ENCODE measurements at regions not wholly inside any gene's neighbourhood (a gene's known extent, or its start where the extent isn't known, plus 50 kb on each side); places are given as distances from the start of the nearest gene placed in this dataset.

DNA sequence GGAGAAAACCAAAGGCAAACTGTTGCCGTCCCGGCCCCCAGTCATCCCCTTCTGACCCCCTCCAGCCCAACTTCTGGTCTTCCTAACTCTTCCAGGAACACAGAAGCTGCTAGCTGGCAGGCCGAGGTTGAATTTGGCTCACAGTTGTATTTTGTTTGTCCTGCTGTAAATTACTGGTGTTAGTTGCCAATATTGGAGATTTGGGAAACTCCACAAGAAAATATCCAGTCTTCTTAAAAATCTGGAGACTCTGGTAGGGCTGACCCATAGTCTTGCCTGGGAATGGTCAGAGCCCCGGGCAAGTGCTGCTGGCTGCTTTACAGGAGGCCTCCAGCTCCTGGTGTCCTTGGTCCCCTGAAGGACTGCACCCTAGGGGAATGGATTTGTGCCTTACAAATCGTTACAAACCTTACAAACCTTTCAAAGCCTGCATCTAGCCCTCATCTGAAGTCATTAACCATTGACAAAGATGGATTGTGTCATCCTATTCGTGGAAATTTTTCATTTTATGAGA is 112.0 kb upstream of the MCTP2 start:
- Histone ChIP-seq H3K4me3 (no peak overlapping the region), H3K4me2 (no peak overlapping the region), H3K9me3 (ENCODE audit: low read depth) (no peaks in the 10 kb centered on the region), H3K79me2 (no peaks in the 10 kb centered on the region), H2AFZ (no peak overlapping the region), H3K27ac (no peak overlapping the region), H4K20me1 (ENCODE audit: insufficient read depth, poor library complexity, severe bottlenecking) (no peaks in the 10 kb centered on the region), H3K27me3 (no peaks in the 10 kb centered on the region), H3K9me2 (replicated peaks; ENCODE audit: insufficient read depth) (no peaks in the 10 kb centered on the region), H3K36me3 (replicated peaks; ENCODE audit: insufficient read depth, low read depth) (no peaks in the 10 kb centered on the region), H3K4me1 (ENCODE audit: insufficient read depth) (no peaks in the 10 kb centered on the region)
- TF ChIP-seq EZH2 (IDR thresholded peaks at IDR 0.05; ENCODE audit: borderline replicate concordance), result no peak
- TF ChIP-seq EZH2phosphoT487 (IDR thresholded peaks at IDR 0.05; ENCODE audit: low read depth, severe bottlenecking, unreplicated experiment), result no peak
- TF ChIP-seq, protein P1, sequence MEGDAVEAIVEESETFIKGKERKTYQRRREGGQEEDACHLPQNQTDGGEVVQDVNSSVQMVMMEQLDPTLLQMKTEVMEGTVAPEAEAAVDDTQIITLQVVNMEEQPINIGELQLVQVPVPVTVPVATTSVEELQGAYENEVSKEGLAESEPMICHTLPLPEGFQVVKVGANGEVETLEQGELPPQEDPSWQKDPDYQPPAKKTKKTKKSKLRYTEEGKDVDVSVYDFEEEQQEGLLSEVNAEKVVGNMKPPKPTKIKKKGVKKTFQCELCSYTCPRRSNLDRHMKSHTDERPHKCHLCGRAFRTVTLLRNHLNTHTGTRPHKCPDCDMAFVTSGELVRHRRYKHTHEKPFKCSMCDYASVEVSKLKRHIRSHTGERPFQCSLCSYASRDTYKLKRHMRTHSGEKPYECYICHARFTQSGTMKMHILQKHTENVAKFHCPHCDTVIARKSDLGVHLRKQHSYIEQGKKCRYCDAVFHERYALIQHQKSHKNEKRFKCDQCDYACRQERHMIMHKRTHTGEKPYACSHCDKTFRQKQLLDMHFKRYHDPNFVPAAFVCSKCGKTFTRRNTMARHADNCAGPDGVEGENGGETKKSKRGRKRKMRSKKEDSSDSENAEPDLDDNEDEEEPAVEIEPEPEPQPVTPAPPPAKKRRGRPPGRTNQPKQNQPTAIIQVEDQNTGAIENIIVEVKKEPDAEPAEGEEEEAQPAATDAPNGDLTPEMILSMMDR (IDR thresholded peaks at IDR 0.05; ENCODE audit: poor library complexity), result no peak
- 57% methylated on average over 6 of the region's 6 CpGs for WGBS (ENCODE audit: low lambda C conversion rate, missing lambda C conversion rate)
- no peak for DNase-seq (ENCODE audit: low spot score)

DNA sequence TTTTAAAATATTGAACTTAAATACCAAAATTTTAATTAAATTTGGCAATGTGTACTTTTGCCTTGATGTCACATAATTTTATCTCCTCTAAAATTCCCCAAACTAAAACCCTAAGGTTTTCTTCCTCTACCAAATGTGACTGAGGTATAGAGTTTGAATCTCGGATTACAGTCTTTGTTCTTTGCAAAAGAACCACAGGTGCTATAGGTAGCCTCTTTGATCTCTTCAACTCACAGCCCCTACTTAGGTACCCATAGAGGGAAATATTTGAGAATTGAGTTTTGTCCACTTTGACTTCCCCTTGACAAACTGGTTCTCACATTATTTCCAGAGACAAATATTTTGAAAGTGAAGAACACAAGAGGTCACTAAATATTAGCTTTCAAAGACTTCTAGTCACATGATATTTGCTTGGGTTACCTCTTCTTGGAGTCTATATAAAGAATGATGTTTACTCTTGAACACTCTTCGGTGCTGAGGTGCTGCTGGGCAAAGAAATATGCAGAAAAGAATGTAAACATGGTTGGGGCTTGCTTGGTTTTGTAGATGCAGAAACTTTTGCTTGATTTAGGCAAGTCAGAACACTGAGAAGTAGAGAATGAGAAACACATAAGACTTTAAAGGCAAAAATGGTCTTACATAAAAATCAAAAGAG is 120.8 kb upstream of the MCTP2 start:
- no peaks in the 10 kb centered on the region for H3K27me3 ChIP-seq
- DNase-seq (ENCODE audit: low spot score), result peak; percentile 12
- no peak overlapping the region for H3K4me2 ChIP-seq
- H3K36me3 ChIP-seq (replicated peaks; ENCODE audit: insufficient read depth, low read depth), result no peaks in the 10 kb centered on the region
- no peaks in the 10 kb centered on the region for H4K20me1 ChIP-seq (ENCODE audit: insufficient read depth, poor library complexity, severe bottlenecking)
- H3K9me2 ChIP-seq (replicated peaks; ENCODE audit: insufficient read depth), result no peaks in the 10 kb centered on the region
- no peaks in the 10 kb centered on the region for H3K9me3 ChIP-seq (ENCODE audit: low read depth)
- no peaks in the 10 kb centered on the region for H3K79me2 ChIP-seq
- no peak overlapping the region for H3K27ac ChIP-seq
- no peak overlapping the region for H2AFZ ChIP-seq
- H3K4me1 ChIP-seq (ENCODE audit: insufficient read depth), result peaks cover 5% of the 10 kb centered on the region
- WGBS (ENCODE audit: low lambda C conversion rate, missing lambda C conversion rate), result 33% methylated on average over 2 of the region's 2 CpGs
- no peak for TF ChIP-seq EZH2phosphoT487 (IDR thresholded peaks at IDR 0.05; ENCODE audit: low read depth, severe bottlenecking, unreplicated experiment)
- TF ChIP-seq EZH2 (IDR thresholded peaks at IDR 0.05; ENCODE audit: borderline replicate concordance), result no peak
- TF ChIP-seq, protein P1 (IDR thresholded peaks at IDR 0.05; ENCODE audit: poor library complexity), result no peak
- H3K4me3 ChIP-seq, result no peak overlapping the region

DNA sequence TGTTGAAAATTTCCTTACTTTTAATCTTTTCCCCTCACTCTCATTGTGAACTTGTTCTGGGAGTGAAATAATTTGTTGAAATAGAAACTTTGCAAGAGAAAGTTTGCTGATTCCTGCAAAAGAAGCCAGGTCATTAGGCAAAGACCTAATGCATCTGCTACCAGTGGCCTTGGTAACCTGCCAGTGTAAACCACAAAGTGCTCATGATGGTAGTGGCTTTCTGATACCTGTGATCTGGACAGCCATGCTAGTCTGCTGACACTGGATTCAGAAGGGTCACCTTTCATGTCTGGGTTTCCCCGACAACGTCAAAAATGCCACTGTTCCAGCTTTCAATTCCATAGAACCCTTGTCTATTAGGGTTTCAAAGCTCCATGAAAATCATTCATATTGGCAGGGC is 123.7 kb upstream of the MCTP2 start:
- WGBS (ENCODE audit: low lambda C conversion rate, missing lambda C conversion rate), result 93% methylated on average over 2 of the region's 2 CpGs
- no peak overlapping the region for H3K27ac ChIP-seq
- no peaks in the 10 kb centered on the region for H3K27me3 ChIP-seq
- H4K20me1 ChIP-seq (ENCODE audit: insufficient read depth, poor library complexity, severe bottlenecking), result no peaks in the 10 kb centered on the region
- TF ChIP-seq EZH2phosphoT487 (IDR thresholded peaks at IDR 0.05; ENCODE audit: low read depth, severe bottlenecking, unreplicated experiment) (no peak), EZH2 (IDR thresholded peaks at IDR 0.05; ENCODE audit: borderline replicate concordance) (no peak)
- TF ChIP-seq, protein P1 (IDR thresholded peaks at IDR 0.05; ENCODE audit: poor library complexity), result no peak
- no peak overlapping the region for H3K4me2 ChIP-seq
- H3K4me1 ChIP-seq (ENCODE audit: insufficient read depth), result peaks cover 5% of the 10 kb centered on the region
- DNase-seq (ENCODE audit: low spot score), result no peak
- H3K4me3 ChIP-seq, result no peak overlapping the region
- H3K9me3 ChIP-seq (ENCODE audit: low read depth), result no peaks in the 10 kb centered on the region
- H2AFZ ChIP-seq, result no peak overlapping the region
- no peaks in the 10 kb centered on the region for H3K9me2 ChIP-seq (replicated peaks; ENCODE audit: insufficient read depth)
- H3K36me3 ChIP-seq (replicated peaks; ENCODE audit: insufficient read depth, low read depth), result no peaks in the 10 kb centered on the region
- no peaks in the 10 kb centered on the region for H3K79me2 ChIP-seq

Data from hepatocyte (in vitro differentiated cells).